ENCODE measurements at regions not wholly inside any gene's neighbourhood (a gene's known extent, or its start where the extent isn't known, plus 50 kb on each side); places are given as distances from the start of the nearest gene placed in this dataset.
A peak's percentile ranks its signal among the peaks of the same experiment; 100 is the strongest.

DNA sequence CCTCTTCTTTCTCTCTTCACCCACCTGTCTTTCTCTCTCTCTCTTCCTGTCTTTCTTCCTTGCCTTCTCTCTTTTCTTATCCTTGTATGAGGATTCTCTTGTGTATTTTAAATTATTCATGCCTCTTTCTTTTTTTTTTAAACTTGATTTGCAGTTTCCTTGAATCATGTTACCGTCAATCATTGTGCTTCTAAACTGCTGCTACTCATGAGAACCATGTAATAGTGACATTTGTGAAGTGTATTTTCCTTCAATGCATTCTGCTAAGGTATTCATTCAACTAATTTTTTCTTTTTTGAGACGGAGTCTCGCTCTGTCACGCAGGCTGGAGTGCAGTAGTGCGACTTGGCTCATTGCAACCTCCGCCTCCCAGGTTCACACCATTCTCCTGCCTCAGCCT is 539.1 kb upstream of the BRINP3 start:
- no peaks in the 10 kb centered on the region for H3K27me3 Mint-ChIP-seq (ENCODE audit: low read depth)
- DNase-seq: no peak
- H2BK20ac ChIP-seq (ENCODE audit: low read depth, low read length, poor library complexity, severe bottlenecking): no peak overlapping the region

More for the DNA sequence above, 539.1 kb upstream of the BRINP3 start:
- no peaks in the 10 kb centered on the region for H3K36me3 Mint-ChIP-seq (ENCODE audit: insufficient read depth in 1 of 3, low read depth in 3 of 3)
- H2BK5ac ChIP-seq (ENCODE audit: insufficient read length, low read length): no peak overlapping the region
- no peaks in the 10 kb centered on the region for H3K4me1 Mint-ChIP-seq
- H2BK12ac ChIP-seq (ENCODE audit: insufficient read length, low read depth, low read length): no peak overlapping the region
- TF ChIP-seq, protein P1, sequence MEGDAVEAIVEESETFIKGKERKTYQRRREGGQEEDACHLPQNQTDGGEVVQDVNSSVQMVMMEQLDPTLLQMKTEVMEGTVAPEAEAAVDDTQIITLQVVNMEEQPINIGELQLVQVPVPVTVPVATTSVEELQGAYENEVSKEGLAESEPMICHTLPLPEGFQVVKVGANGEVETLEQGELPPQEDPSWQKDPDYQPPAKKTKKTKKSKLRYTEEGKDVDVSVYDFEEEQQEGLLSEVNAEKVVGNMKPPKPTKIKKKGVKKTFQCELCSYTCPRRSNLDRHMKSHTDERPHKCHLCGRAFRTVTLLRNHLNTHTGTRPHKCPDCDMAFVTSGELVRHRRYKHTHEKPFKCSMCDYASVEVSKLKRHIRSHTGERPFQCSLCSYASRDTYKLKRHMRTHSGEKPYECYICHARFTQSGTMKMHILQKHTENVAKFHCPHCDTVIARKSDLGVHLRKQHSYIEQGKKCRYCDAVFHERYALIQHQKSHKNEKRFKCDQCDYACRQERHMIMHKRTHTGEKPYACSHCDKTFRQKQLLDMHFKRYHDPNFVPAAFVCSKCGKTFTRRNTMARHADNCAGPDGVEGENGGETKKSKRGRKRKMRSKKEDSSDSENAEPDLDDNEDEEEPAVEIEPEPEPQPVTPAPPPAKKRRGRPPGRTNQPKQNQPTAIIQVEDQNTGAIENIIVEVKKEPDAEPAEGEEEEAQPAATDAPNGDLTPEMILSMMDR (conservative IDR thresholded peaks at IDR 0.05): no peak
- H3K79me1 ChIP-seq (ENCODE audit: insufficient read depth, low read depth, low read length, poor library complexity, severe bottlenecking): no peaks in the 10 kb centered on the region
- H3K4me2 ChIP-seq (ENCODE audit: insufficient read depth, insufficient read length, low read length): no peak overlapping the region
- H3T11ph ChIP-seq (ENCODE audit: low read length): no peak overlapping the region
- H3K27ac ChIP-seq (ENCODE audit: insufficient read length, low read depth, low read length): no peak overlapping the region
- H3K9ac ChIP-seq (ENCODE audit: extremely low read depth, insufficient read length, low read length): no peak overlapping the region
- no peak overlapping the region for H4K5ac ChIP-seq (ENCODE audit: insufficient read length, low read depth, low read length)
- no peaks in the 10 kb centered on the region for H3K27me3 ChIP-seq (ENCODE audit: insufficient read depth, low read length)
- H3K4ac ChIP-seq (ENCODE audit: low read depth, low read length): no peak overlapping the region
- no peak overlapping the region for H2AFZ ChIP-seq (ENCODE audit: low read length)
- no peak overlapping the region for H2BK15ac ChIP-seq (ENCODE audit: low read depth, low read length)
- no peak overlapping the region for H3K14ac ChIP-seq (ENCODE audit: insufficient read depth, low read length)
- no peak overlapping the region for H3K4me3 Mint-ChIP-seq
- H2BK120ac ChIP-seq (ENCODE audit: low read depth, low read length, poor library complexity, severe bottlenecking): no peak overlapping the region
- no peaks in the 10 kb centered on the region for H3K23me2 ChIP-seq (ENCODE audit: insufficient read length, low read depth, low read length, poor library complexity, severe bottlenecking)
- H4K20me1 ChIP-seq (ENCODE audit: control insufficient read depth, insufficient read depth, insufficient read length): no peaks in the 10 kb centered on the region
- no peak overlapping the region for H3K23ac ChIP-seq (ENCODE audit: insufficient read length, low read depth, low read length)
- H3K27ac Mint-ChIP-seq: peak overlapping the region in 1 of 3 experiments; percentile 8; a peak in 2 of 7 replicates
- no peak overlapping the region for H4K91ac ChIP-seq (ENCODE audit: insufficient read length, low read depth, low read length)
- H3K79me2 ChIP-seq (ENCODE audit: insufficient read depth, low read length): no peaks in the 10 kb centered on the region
- no CpG with 5 or more reads among the region's 6 CpGs for WGBS (ENCODE audit: extremely low coverage, insufficient read length, low lambda C conversion rate)
- no peak overlapping the region for H3K18ac ChIP-seq (ENCODE audit: insufficient read length, low read depth, low read length)
- H3K9me3 Mint-ChIP-seq: no peaks in the 10 kb centered on the region
- H4K8ac ChIP-seq (replicated peaks; ENCODE audit: insufficient read length, low read depth, low read length): no peak overlapping the region
- H3K56ac ChIP-seq (ENCODE audit: insufficient read length, low read depth, low read length): no peak overlapping the region
- no peak overlapping the region for H2AK5ac ChIP-seq (ENCODE audit: insufficient read length, low read length)
- no peaks in the 10 kb centered on the region for H3K9me3 ChIP-seq (ENCODE audit: control insufficient read depth, low read depth, low read length)
- H3K4me1 ChIP-seq (ENCODE audit: insufficient read depth, low read length): no peaks in the 10 kb centered on the region
